MM.1S (cell line): ENCODE measurements at regions not wholly inside any gene's neighbourhood (a gene's known extent, or its start where the extent isn't known, plus 50 kb on each side); places are given as distances from the start of the nearest gene placed in this dataset.

Experiments used
- DNase-seq: peaks from one replicate; pipeline ENCODE4 v3.0.0-alpha.2; 2015
- H2AFZ ChIP-seq: fragments of 300-600 bp; sonication (generic); 2 replicates; pipeline ENCODE4 v1.6.0; 2016; ENCODE audit warnings: antibody characterized with exemption, low read length
- H3F3A ChIP-seq: fragments of 300-600 bp; sonication (generic); 2 replicates; pipeline ENCODE4 v1.6.1; 2016; ENCODE audit warnings: mild to moderate bottlenecking, antibody characterized with exemption, low read length, moderate library complexity, mixed read lengths; ENCODE audit not compliant: insufficient read depth
- H3K27ac ChIP-seq: fragments of 300-600 bp; sonication (generic); 2 replicates; pipeline ENCODE4 v1.5.1; 2016; ENCODE audit warnings: mild to moderate bottlenecking, low read length
- H3K27me3 ChIP-seq: fragments of 300-600 bp; sonication (generic); replicated peaks from 2 replicates; pipeline ENCODE4 v1.6.0; 2016; ENCODE audit warnings: low read length; ENCODE audit not compliant: insufficient read depth
- H3K36me3 ChIP-seq: fragments of 300-600 bp; sonication (generic); replicated peaks from 2 replicates; pipeline ENCODE4 v1.6.1; 2016; ENCODE audit warnings: mild to moderate bottlenecking, low read length, mixed read lengths; ENCODE audit not compliant: insufficient read depth
- H3K4me1 ChIP-seq: fragments of 300-600 bp; sonication (generic); 2 replicates; pipeline ENCODE4 v1.6.1; 2016; ENCODE audit warnings: low read length, mixed read lengths
- H3K4me2 ChIP-seq: fragments of 300-600 bp; sonication (generic); 2 replicates; pipeline ENCODE4 v1.6.0; 2016; ENCODE audit warnings: low read depth, low read length
- H3K4me3 ChIP-seq: fragments of 300-600 bp; sonication (generic); 2 replicates; pipeline ENCODE4 v1.5.1; 2016; ENCODE audit warnings: low read length, mixed read lengths
- H3K79me2 ChIP-seq: fragments of 300-600 bp; sonication (generic); 2 replicates; pipeline ENCODE4 v1.6.1; 2016; ENCODE audit warnings: mixed run types, low read length, mixed read lengths
- H3K9ac ChIP-seq: fragments of 300-600 bp; sonication (generic); 2 replicates; pipeline ENCODE4 v1.6.1; 2016; ENCODE audit warnings: low read length, mixed read lengths
- H3K9me2 ChIP-seq: fragments of 300-600 bp; sonication (generic); replicated peaks from 2 replicates; pipeline ENCODE4 v1.6.1; 2016; ENCODE audit warnings: mild to moderate bottlenecking, low read length, mixed read lengths; ENCODE audit not compliant: insufficient read depth
- H3K9me3 ChIP-seq: fragments of 300-600 bp; sonication (generic); replicated peaks from 2 replicates; pipeline ENCODE4 v1.6.1; 2016; ENCODE audit warnings: mild to moderate bottlenecking, low read length, mixed read lengths; ENCODE audit not compliant: insufficient read depth
- H4K20me1 ChIP-seq: fragments of 300-600 bp; sonication (generic); 2 replicates; pipeline ENCODE4 v1.6.1; 2016; ENCODE audit warnings: mild to moderate bottlenecking, low read length, moderate library complexity, mixed read lengths; ENCODE audit not compliant: insufficient read depth
- CTCF ChIP-seq: fragments of 300-600 bp; sonication (generic); IDR thresholded peaks from 2 replicates; pipeline ENCODE4 v1.5.1; 2016; ENCODE audit warnings: antibody characterized with exemption, low read length, mixed read lengths
- EZH2 ChIP-seq: fragments of 300-600 bp; sonication (generic); optimal IDR thresholded peaks from 2 replicates; pipeline ENCODE3; 2017; ENCODE audit warnings: low read depth, mild to moderate bottlenecking, antibody characterized with exemption, low read length, mixed read lengths
- EZH2phosphoT487 ChIP-seq: fragments of 300-600 bp; sonication (generic); IDR thresholded peaks from 2 replicates; pipeline ENCODE4 v1.6.1; 2018; ENCODE audit warnings: antibody characterized with exemption, low read length

- DNase-seq: no peak
- H3K27ac ChIP-seq: no peak overlapping the region
- H3F3A ChIP-seq: no peaks in the 10 kb centered on the region
Measured at GRCh38 chr2:5569256-5569655, 122.9 kb upstream of the SOX11 start.

GRCh38 chr2:5576015-5576414, 116.2 kb upstream of the SOX11 start:
- H4K20me1 ChIP-seq: no peaks in the 10 kb centered on the region
- DNase-seq: no peak
- no peaks in the 10 kb centered on the region for H3K4me1 ChIP-seq
- H3K9ac ChIP-seq: no peak overlapping the region
- H3K4me2 ChIP-seq: no peak overlapping the region
- H3K9me2 ChIP-seq: no peaks in the 10 kb centered on the region
- no peak overlapping the region for H3K27ac ChIP-seq
- no peak overlapping the region for H2AFZ ChIP-seq
- H3K36me3 ChIP-seq: no peaks in the 10 kb centered on the region
- TF ChIP-seq EZH2phosphoT487 (no peak), EZH2 (no peak), CTCF (no peak)
- H3K9me3 ChIP-seq: no peaks in the 10 kb centered on the region
- H3K27me3 ChIP-seq: no peaks in the 10 kb centered on the region
- no peaks in the 10 kb centered on the region for H3K79me2 ChIP-seq
- H3F3A ChIP-seq: no peaks in the 10 kb centered on the region
- H3K4me3 ChIP-seq: no peak overlapping the region

More at GRCh38 chr2:5569256-5569655, 122.9 kb upstream of the SOX11 start:
- Histone ChIP-seq H3K36me3 (no peaks in the 10 kb centered on the region), H3K27me3 (no peaks in the 10 kb centered on the region), H3K79me2 (no peaks in the 10 kb centered on the region), H4K20me1 (no peaks in the 10 kb centered on the region), H3K9ac (no peak overlapping the region), H3K4me1 (no peaks in the 10 kb centered on the region), H3K9me2 (no peaks in the 10 kb centered on the region), H2AFZ (no peak overlapping the region), H3K4me2 (no peak overlapping the region), H3K4me3 (no peak overlapping the region), H3K9me3 (no peaks in the 10 kb centered on the region)
- TF ChIP-seq EZH2phosphoT487 (no peak), CTCF (no peak), EZH2 (no peak)

GRCh38 chr2:5587766-5588165, 104.4 kb upstream of the SOX11 start:
- Histone ChIP-seq H2AFZ (no peak overlapping the region), H4K20me1 (no peaks in the 10 kb centered on the region), H3K79me2 (no peaks in the 10 kb centered on the region), H3K4me2 (no peak overlapping the region), H3K27ac (no peak overlapping the region), H3K9me3 (no peaks in the 10 kb centered on the region; the same call in 1 of the 2 replicates), H3K4me3 (no peak overlapping the region), H3K36me3 (no peaks in the 10 kb centered on the region), H3K9ac (no peak overlapping the region), H3K4me1 (no peaks in the 10 kb centered on the region), H3K9me2 (no peaks in the 10 kb centered on the region), H3F3A (no peaks in the 10 kb centered on the region), H3K27me3 (no peaks in the 10 kb centered on the region)
- TF ChIP-seq EZH2phosphoT487 (no peak), EZH2 (no peak), CTCF (no peak)
- DNase-seq: no peak
